Loucy (cell line): ENCODE measurements at regions not wholly inside any gene's neighbourhood (a gene's known extent, or its start where the extent isn't known, plus 50 kb on each side); places are given as distances from the start of the nearest gene placed in this dataset.

Source experiments
- H2AFZ ChIP-seq: fragments of 200-600 bp; sonication (generic); 2 replicates; pipeline ENCODE4 v1.6.0; 2016; ENCODE audit warnings: antibody characterized with exemption, mild to moderate bottlenecking, low read length, moderate library complexity
- H3F3A ChIP-seq: fragments of 200-600 bp; 2 replicates; pipeline ENCODE4 v1.6.0; 2016; ENCODE audit warnings: antibody characterized with exemption, low read depth, mild to moderate bottlenecking
- H3K27me3 ChIP-seq: fragments of 200-600 bp; sonication (generic); 2 replicates; pipeline ENCODE4 v1.6.1; 2014; ENCODE audit warnings: low read length, mild to moderate bottlenecking; ENCODE audit not compliant: insufficient read depth, poor library complexity, severe bottlenecking
- H3K36me3 ChIP-seq: fragments of 200-600 bp; sonication (generic); 2 replicates; pipeline ENCODE4 v1.6.1; 2016; ENCODE audit warnings: low read length; ENCODE audit not compliant: insufficient read depth
- H3K4me1 ChIP-seq: fragments of 200-600 bp; sonication (generic); 2 replicates; pipeline ENCODE4 v1.5.1; 2014; ENCODE audit warnings: low read length, mild to moderate bottlenecking; ENCODE audit not compliant: insufficient read depth, poor library complexity, severe bottlenecking
- H3K4me2 ChIP-seq: fragments of 200-600 bp; sonication (generic); 2 replicates; pipeline ENCODE4 v1.6.0; 2014; ENCODE audit warnings: antibody characterized with exemption, low read length, low read depth, mild to moderate bottlenecking; ENCODE audit not compliant: poor library complexity, severe bottlenecking
- H3K4me3 ChIP-seq: fragments of 200-600 bp; sonication (generic); 2 replicates; pipeline ENCODE4 v1.5.1; 2014; ENCODE audit warnings: low read length, mild to moderate bottlenecking, mixed read lengths; ENCODE audit not compliant: poor library complexity, severe bottlenecking
- H3K79me2 ChIP-seq: fragments of 200-600 bp; sonication (generic); 2 replicates; pipeline ENCODE4 v1.6.1; 2014; ENCODE audit warnings: low read length; ENCODE audit not compliant: insufficient read depth
- H3K9ac ChIP-seq: fragments of 200-600 bp; sonication (generic); 2 replicates; pipeline ENCODE4 v1.6.0; 2014; ENCODE audit warnings: mild to moderate bottlenecking, low read depth, low read length, moderate library complexity; ENCODE audit not compliant: poor library complexity, severe bottlenecking
- H3K9me2 ChIP-seq: fragments of 200-600 bp; sonication (generic); replicated peaks from 2 replicates; pipeline ENCODE4 v1.6.1; 2016; ENCODE audit warnings: low read depth, low read length, mixed read lengths
- H3K9me3 ChIP-seq: fragments of 200-600 bp; sonication (generic); 2 replicates; pipeline ENCODE4 v1.6.1; 2014; ENCODE audit warnings: mild to moderate bottlenecking, antibody characterized with exemption, low read length, low read depth; ENCODE audit not compliant: insufficient read depth
- H4K20me1 ChIP-seq: fragments of 200-600 bp; sonication (generic); 2 replicates; pipeline ENCODE4 v1.6.0; 2014; ENCODE audit warnings: antibody characterized with exemption, low read length, mild to moderate bottlenecking; ENCODE audit not compliant: insufficient read depth, poor library complexity, severe bottlenecking
- CTCF ChIP-seq: fragments of 200-600 bp; sonication (generic); conservative IDR thresholded peaks from 2 replicates; pipeline ENCODE4 v1.5.1; 2014; ENCODE audit warnings: mild to moderate bottlenecking, antibody characterized with exemption, low read length
- EZH2phosphoT487 ChIP-seq: fragments of 200-600 bp; IDR thresholded peaks from 2 replicates; pipeline ENCODE4 v1.6.1; 2018; ENCODE audit warnings: antibody characterized with exemption, mild to moderate bottlenecking, moderate library complexity, borderline replicate concordance

GRCh38 chr2:145677371-145677770 is 1157.5 kb upstream of the ZEB2 start:
- Histone ChIP-seq H4K20me1 (no peaks in the 10 kb centered on the region), H3K4me3 (no peak overlapping the region), H2AFZ (no peak overlapping the region), H3K4me1 (no peaks in the 10 kb centered on the region), H3K4me2 (no peak overlapping the region), H3K9ac (no peak overlapping the region), H3F3A (no peaks in the 10 kb centered on the region), H3K9me2 (no peaks in the 10 kb centered on the region), H3K27me3 (no peaks in the 10 kb centered on the region), H3K79me2 (no peaks in the 10 kb centered on the region), H3K9me3 (no peaks in the 10 kb centered on the region), H3K36me3 (no peaks in the 10 kb centered on the region)
- TF ChIP-seq EZH2phosphoT487 (no peak), CTCF (no peak)

- Histone ChIP-seq H2AFZ (no peak overlapping the region), H3F3A (no peaks in the 10 kb centered on the region)
These were observed 1154.8 kb upstream of the ZEB2 start for GRCh38 chr2:145674705-145675104.

GRCh38 chr2:145669301-145669700 is 1149.4 kb upstream of the ZEB2 start:
- no peaks in the 10 kb centered on the region for H3K9me2 ChIP-seq
- no peak overlapping the region for H3K4me2 ChIP-seq
- H3K4me1 ChIP-seq, result no peaks in the 10 kb centered on the region
- no peaks in the 10 kb centered on the region for H3K36me3 ChIP-seq
- no peak for TF ChIP-seq CTCF
- no peaks in the 10 kb centered on the region for H3K79me2 ChIP-seq
- H3K27me3 ChIP-seq, result no peaks in the 10 kb centered on the region
- no peaks in the 10 kb centered on the region for H3F3A ChIP-seq
- H2AFZ ChIP-seq, result no peak overlapping the region
- no peaks in the 10 kb centered on the region for H4K20me1 ChIP-seq
- H3K9me3 ChIP-seq, result no peaks in the 10 kb centered on the region
- H3K9ac ChIP-seq, result no peak overlapping the region
- H3K4me3 ChIP-seq, result no peak overlapping the region

More at GRCh38 chr2:145674705-145675104, 1154.8 kb upstream of the ZEB2 start:
- Histone ChIP-seq H3K27me3 (no peaks in the 10 kb centered on the region), H3K9me2 (no peaks in the 10 kb centered on the region), H3K79me2 (no peaks in the 10 kb centered on the region), H3K4me2 (no peak overlapping the region), H3K4me3 (no peak overlapping the region), H4K20me1 (no peaks in the 10 kb centered on the region), H3K9me3 (no peaks in the 10 kb centered on the region), H3K9ac (no peak overlapping the region), H3K4me1 (no peaks in the 10 kb centered on the region), H3K36me3 (no peaks in the 10 kb centered on the region)
- TF ChIP-seq CTCF, result no peak
- no peak for TF ChIP-seq EZH2phosphoT487
